HG02938 (cell line): ENCODE measurements at regions not wholly inside any gene's neighbourhood (a gene's known extent, or its start where the extent isn't known, plus 50 kb on each side); places are given as distances from the start of the nearest gene placed in this dataset.
"Not testable (repeated sequence)": the region's sequence is repeated elsewhere in the genome, so short reads cannot be mapped to it uniquely, and the experiment has no call there.

Source experiments
- ATAC-seq: cut with Tn5 transposase; IDR thresholded peaks from one replicate; pipeline ENCODE4 v1.9.1; 2021; ENCODE audit warnings: mild to moderate bottlenecking, moderate library complexity; ENCODE audit not compliant: unreplicated experiment

DNA sequence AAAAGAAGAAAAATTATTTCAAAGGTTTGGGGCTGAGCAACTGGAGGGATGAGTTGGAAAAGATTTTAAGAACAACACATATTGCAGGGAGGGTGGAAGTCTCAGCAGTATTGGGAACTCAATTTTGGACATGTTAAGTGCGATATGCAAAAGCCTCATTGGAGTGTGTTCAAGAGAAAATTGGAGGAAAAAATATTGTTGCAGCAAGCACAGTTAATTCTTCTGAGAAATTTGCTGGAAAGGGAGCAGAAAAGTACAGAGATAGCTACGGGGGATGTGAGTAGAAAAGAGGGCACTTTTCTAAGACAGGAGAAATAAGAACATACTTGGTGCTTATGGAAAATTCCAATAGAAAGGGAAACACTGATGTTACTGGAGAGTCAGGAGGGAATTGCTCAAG lies 59.8 kb upstream of the MAGI2 start:
- no peak for ATAC-seq

DNA sequence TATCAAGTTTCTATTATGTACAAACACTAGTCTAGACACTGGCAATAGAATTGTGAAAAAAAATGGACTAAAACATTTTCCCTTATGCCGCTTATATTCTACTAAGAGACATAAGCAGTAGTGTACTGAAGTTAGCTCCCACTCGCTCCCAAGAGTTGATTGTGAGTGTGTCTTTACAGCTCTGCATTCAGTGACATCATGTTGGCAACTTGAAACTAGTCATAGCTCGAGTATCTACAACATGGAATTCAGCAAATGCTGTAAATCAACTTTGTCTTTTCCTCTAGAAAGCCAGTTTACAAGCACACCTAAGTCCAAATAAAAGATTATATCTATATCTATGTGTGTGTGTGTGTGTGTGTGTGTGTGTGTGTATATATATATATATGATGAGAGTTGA lies 58.8 kb upstream of the MAGI2 start:
- no peak for ATAC-seq

GRCh38 chr7:79511056-79511455 lies 57.6 kb upstream of the MAGI2 start:
- ATAC-seq: not testable (repeated sequence)

DNA sequence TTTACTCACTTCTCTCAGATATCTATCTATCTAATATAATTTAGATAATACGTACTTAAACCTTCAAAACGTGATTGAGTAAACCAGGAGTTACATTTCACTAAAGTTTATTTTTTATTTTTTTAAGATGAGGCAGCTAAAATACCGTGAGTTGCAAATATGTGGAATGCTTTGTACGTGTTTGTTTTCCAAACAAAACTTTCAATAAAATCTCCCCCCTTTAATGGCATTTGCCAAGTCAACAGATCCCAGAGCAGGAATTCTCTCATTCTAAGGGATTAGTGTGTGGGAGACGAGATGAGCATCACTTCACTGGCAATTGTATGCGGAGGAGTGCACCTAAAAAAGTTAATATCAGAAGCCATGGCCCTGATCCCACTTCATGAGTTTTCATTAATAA lies 53.7 kb upstream of the MAGI2 start:
- ATAC-seq: no peak

DNA sequence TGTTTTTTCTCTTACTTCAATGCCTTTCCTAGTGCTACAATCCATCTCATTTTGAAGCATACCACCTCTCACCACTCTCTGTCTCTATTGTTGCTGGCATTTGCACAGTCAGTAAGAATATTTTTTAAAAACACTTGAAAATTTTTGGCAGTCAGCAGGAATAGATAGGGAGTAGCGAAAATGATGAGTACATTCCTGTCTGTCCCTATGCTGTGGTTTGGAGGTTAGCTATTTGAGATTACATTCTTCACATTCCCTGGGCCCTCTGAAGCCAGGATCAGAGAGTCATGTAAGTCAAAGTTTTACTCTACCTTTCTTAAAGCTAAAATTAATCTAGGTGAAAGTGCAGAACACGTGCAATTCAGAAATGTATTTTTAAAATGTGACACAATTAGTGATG lies 53.0 kb upstream of the MAGI2 start:
- ATAC-seq: no peak

GRCh38 chr7:79504607-79505389 lies 51.3 kb upstream of the MAGI2 start:
- ATAC-seq: no peak
